IMR-90 (cell line): ENCODE measurements at regions not wholly inside any gene's neighbourhood (a gene's known extent, or its start where the extent isn't known, plus 50 kb on each side); places are given as distances from the start of the nearest gene placed in this dataset.

Experiments
- ATAC-seq: fragments of 200-7000 bp; cut with Tn5 transposase; 2 replicates; pipeline ENCODE4 v1.9.1; 2020; ENCODE audit warnings: low read depth, mild to moderate bottlenecking, moderate library complexity
- BruUV-seq: library from RNA; stranded (reverse); fragments of 400-500 nt; replicated peaks from 2 replicates; lab custom pipeline; 2021; lab: Mats Ljungman, UMichigan
- CTCF ChIA-PET: fragments of 300-600 bp; formaldehyde crosslinking; extraction: SDS; loops from one replicate; lab custom pipeline; 2021; ENCODE audit warnings: antibody characterized with exemption; lab: Yijun Ruan, JAX
- POLR2A ChIA-PET: fragments of 300-600 bp; sonication (Branson Sonifier 250); formaldehyde crosslinking; loops from one replicate; lab custom pipeline; 2022; ENCODE audit warnings: antibody characterized with exemption; ENCODE audit not compliant: unreplicated experiment; lab: Charles Lee
- DNase-seq: peaks from one replicate; pipeline ENCODE4 v3.0.0; 2013
- H2AFZ ChIP-seq: replicated peaks from 2 replicates; pipeline ENCODE3; 2013; ENCODE audit warnings: low read length, mild to moderate bottlenecking; ENCODE audit not compliant: poor library complexity
- H2AK5ac ChIP-seq: 2 replicates; pipeline ENCODE4 v1.6.1; 2013; ENCODE audit warnings: low read depth, low read length, inconsistent platforms
- H2AK9ac ChIP-seq: replicated peaks from 2 replicates; pipeline ENCODE3; 2013; ENCODE audit warnings: mild to moderate bottlenecking, low read depth, low read length, moderate library complexity; ENCODE audit not compliant: poor library complexity
- H2BK120ac ChIP-seq: 2 replicates; pipeline ENCODE4 v1.6.1; 2013; ENCODE audit warnings: low read depth, low read length, inconsistent platforms
- H2BK15ac ChIP-seq: 3 replicates; pipeline ENCODE4 v1.6.1; 2013; ENCODE audit warnings: low read depth, low read length, inconsistent platforms
- H2BK20ac ChIP-seq: 2 replicates; pipeline ENCODE4 v1.6.1; 2013; ENCODE audit warnings: low read depth, mild to moderate bottlenecking, inconsistent platforms, low read length, moderate library complexity
- H2BK5ac ChIP-seq: 2 replicates; pipeline ENCODE4 v1.6.1; 2013; ENCODE audit warnings: mild to moderate bottlenecking, low read depth, low read length, inconsistent platforms; ENCODE audit not compliant: poor library complexity, severe bottlenecking
- H3K14ac ChIP-seq: replicated peaks from 2 replicates; pipeline ENCODE4 v1.6.1; 2013; ENCODE audit warnings: low read depth, low read length, inconsistent platforms
- H3K18ac ChIP-seq: 2 replicates; pipeline ENCODE4 v1.6.1; 2013; ENCODE audit warnings: low read depth, low read length, control low read depth
- H3K23ac ChIP-seq: 2 replicates; pipeline ENCODE4 v1.6.1; 2013; ENCODE audit warnings: low read depth, low read length, inconsistent platforms
- H3K27ac ChIP-seq: 2 replicates; pipeline ENCODE4 v1.5.1; 2013; ENCODE audit warnings: mild to moderate bottlenecking, control low read depth, low read length; ENCODE audit not compliant: insufficient read depth
- H3K27me3 ChIP-seq: 2 replicates; pipeline ENCODE4 v1.6.1; 2013; ENCODE audit warnings: low read length; ENCODE audit not compliant: control insufficient read depth, insufficient read depth
- H3K36me3 ChIP-seq: 2 replicates; pipeline ENCODE4 v1.6.1; 2013; ENCODE audit warnings: low read length, mixed read lengths; ENCODE audit not compliant: control insufficient read depth, insufficient read depth
- H3K4ac ChIP-seq: 2 replicates; pipeline ENCODE4 v1.6.1; 2013; ENCODE audit warnings: low read depth, low read length, inconsistent platforms
- H3K4me1 ChIP-seq: 2 replicates; pipeline ENCODE4 v1.6.1; 2013; ENCODE audit warnings: low read length, mixed read lengths; ENCODE audit not compliant: control insufficient read depth, insufficient read depth
- H3K4me2 ChIP-seq: 2 replicates; pipeline ENCODE4 v1.6.1; 2013; ENCODE audit warnings: low read depth, mild to moderate bottlenecking, control low read depth, low read length, moderate library complexity
- H3K4me3 ChIP-seq: 2 replicates; pipeline ENCODE4 v1.5.1; 2013; ENCODE audit warnings: low read depth, mild to moderate bottlenecking, control low read depth, low read length, moderate library complexity; ENCODE audit not compliant: insufficient read depth
- H3K56ac ChIP-seq: 2 replicates; pipeline ENCODE4 v1.6.1; 2013; ENCODE audit warnings: low read length, inconsistent platforms; ENCODE audit not compliant: insufficient read depth; ENCODE audit errors: extremely low read depth
- H3K79me1 ChIP-seq, 2 experiments: 2 replicates each; pipeline ENCODE4 v1.6.1; 2013; ENCODE audit warnings: low read length in 2 of 2, inconsistent platforms in 1 of 2, low read depth in 1 of 2
- H3K9ac ChIP-seq: 2 replicates; pipeline ENCODE4 v1.6.1; 2013; ENCODE audit warnings: low read depth, low read length, control low read depth
- H3K9me1 ChIP-seq: 2 replicates; pipeline ENCODE4 v1.6.1; 2013; ENCODE audit warnings: low read length, inconsistent platforms; ENCODE audit not compliant: insufficient read depth
- H3K9me3 ChIP-seq: 2 replicates; pipeline ENCODE4 v1.6.1; 2013; ENCODE audit warnings: low read length; ENCODE audit not compliant: control insufficient read depth, insufficient read depth
- H4K20me1 ChIP-seq: 2 replicates; pipeline ENCODE4 v1.6.1; 2013; ENCODE audit warnings: low read length, inconsistent platforms; ENCODE audit not compliant: insufficient read depth
- H4K5ac ChIP-seq: 2 replicates; pipeline ENCODE4 v1.6.1; 2013; ENCODE audit warnings: mild to moderate bottlenecking, low read depth, low read length, control low read depth
- H4K8ac ChIP-seq, 2 experiments: 2 replicates each; pipeline ENCODE4 v1.6.1; 2013; ENCODE audit warnings: low read depth in 2 of 2, low read length in 2 of 2, control low read depth in 1 of 2, inconsistent platforms in 1 of 2
- H4K91ac ChIP-seq: 2 replicates; pipeline ENCODE4 v1.6.1; 2013; ENCODE audit warnings: low read depth, low read length, inconsistent platforms; ENCODE audit not compliant: insufficient read depth
- MAFK ChIP-seq: IDR thresholded peaks from 2 replicates; pipeline ENCODE4 v1.6.1; 2012; ENCODE audit warnings: low read depth, low read length, improper control_type of control experiment
- MXI1 ChIP-seq: IDR thresholded peaks from 2 replicates; pipeline ENCODE4 v1.6.1; 2012; ENCODE audit warnings: low read depth, mild to moderate bottlenecking, low read length, moderate library complexity, borderline replicate concordance
- NFE2L2 ChIP-seq: fragments of 150-350 bp; IDR thresholded peaks from 2 replicates; pipeline ENCODE4 v1.6.1; 2016; ENCODE audit warnings: low read depth, mild to moderate bottlenecking, low read length
- POLR2A ChIP-seq: IDR thresholded peaks from 2 replicates; pipeline ENCODE4 v1.6.1; 2012; ENCODE audit warnings: mild to moderate bottlenecking, low read depth, low read length
- RCOR1 ChIP-seq: IDR thresholded peaks from 2 replicates; pipeline ENCODE4 v1.6.1; 2012; ENCODE audit warnings: mild to moderate bottlenecking, low read length, improper control_type of control experiment; ENCODE audit not compliant: insufficient replicate concordance
- RFX5 ChIP-seq: IDR thresholded peaks from 2 replicates; pipeline ENCODE4 v1.8.0; 2012; ENCODE audit warnings: low read depth, mild to moderate bottlenecking, low read length, moderate library complexity
- SMC3 ChIP-seq: fragments of 150-350 bp; IDR thresholded peaks from 2 replicates; pipeline ENCODE4 v1.6.1; 2016; ENCODE audit warnings: low read depth, mild to moderate bottlenecking, antibody characterized with exemption, low read length, moderate library complexity
- WGBS, 2 experiments: methylation state at CpG; one replicate each; pipeline versions ENCODE4 v1.1.5 to v1.1.7; 2013; ENCODE audit warnings: missing lambda C conversion rate in 2 of 2; ENCODE audit not compliant: insufficient read length in 1 of 2; ENCODE audit errors: extremely low coverage in 2 of 2; 5-methylcytosine and 5-hydroxymethylcytosine counted together
- dilution Hi-C: fragments of 300-500 bp; cut with HindIII; formaldehyde crosslinking; loops from one replicate; pipeline ENCODE4 v1.14.3; 2018; ENCODE audit warnings: low sequenced_read_pairs; ENCODE audit not compliant: unreplicated experiment
- in situ Hi-C: fragments of 300-500 bp; cut with MboI; formaldehyde crosslinking; loops from 3 replicates; pipeline ENCODE4 v1.14.3; 2019; ENCODE audit warnings: low sequenced_read_pairs, inconsistent platforms, mixed read lengths
- intact Hi-C: fragments of 100-400 bp; cut with micrococcal nuclease; formaldehyde crosslinking; loops from 2 replicates; pipeline ENCODE4 v1.10.0; 2022
- TF ChIP-seq, protein P1 (sequence below): fragments of 150-350 bp; IDR thresholded peaks from 2 replicates; pipeline ENCODE4 v1.6.1; 2016; ENCODE audit warnings: low read depth, mild to moderate bottlenecking, low read length, moderate library complexity, borderline replicate concordance
- TF ChIP-seq, protein P2 (sequence below): fragments of 150-350 bp; IDR thresholded peaks from 2 replicates; pipeline ENCODE4 v1.6.1; 2017; ENCODE audit warnings: mild to moderate bottlenecking, antibody characterized with exemption, low read length, low read depth

DNA sequence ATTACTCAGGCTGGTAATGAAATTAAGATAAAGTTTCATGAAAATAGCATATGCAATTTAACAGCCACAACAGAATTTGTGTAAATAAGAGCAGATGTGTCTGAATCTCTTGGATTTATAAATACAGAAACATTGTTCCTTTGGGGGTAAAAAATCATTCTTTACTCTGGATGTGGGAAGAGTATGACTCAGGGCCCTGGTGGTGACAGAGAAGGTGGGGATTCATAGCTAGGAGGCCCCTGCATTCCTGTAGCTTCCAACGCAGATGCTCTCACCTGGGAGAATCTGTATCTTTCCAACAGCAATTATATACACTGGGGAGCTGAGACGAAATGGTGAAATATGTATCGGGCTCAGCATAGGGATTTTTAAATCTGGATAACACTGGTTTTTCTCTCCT lies 167.6 kb upstream of the CADPS start:
- BruUV-seq = no TSS peak
- no peak overlapping the region for H3K56ac ChIP-seq
- ATAC-seq (no peak), DNase-seq (no peak)
- no peak overlapping the region for H3K18ac ChIP-seq
- no peak overlapping the region for H2AK5ac ChIP-seq
- H3K4me2 ChIP-seq = no peak overlapping the region
- H3K27me3 ChIP-seq = no peaks in the 10 kb centered on the region
- no peak overlapping the region for H3K9ac ChIP-seq
- intact Hi-C loops = no loop called here
- H3K9me1 ChIP-seq = no peaks in the 10 kb centered on the region
- H3K4me3 ChIP-seq = no peak overlapping the region
- no peak overlapping the region for H4K5ac ChIP-seq
- H3K79me1 ChIP-seq = no peaks in the 10 kb centered on the region
- H3K14ac ChIP-seq = no peak overlapping the region
- no peak overlapping the region for H2BK5ac ChIP-seq
- no peak overlapping the region for H3K27ac ChIP-seq
- H4K91ac ChIP-seq = no peak overlapping the region
- in situ Hi-C loops = no loop called here
- H2AK9ac ChIP-seq = no peak overlapping the region
- POLR2A ChIA-PET = no interaction called here
- no peaks in the 10 kb centered on the region for H3K4me1 ChIP-seq
- CTCF ChIA-PET = no interaction called here
- H3K4ac ChIP-seq = no peak overlapping the region
- no CpG with 5 or more reads among the region's 3 CpGs for WGBS, 2 experiments
- 0 out of 2 replicates have a peak, but pooled peaks cover 2% of the 10 kb centered on the region for H3K9me3 ChIP-seq
- H3K23ac ChIP-seq = no peak overlapping the region
- no peak overlapping the region for H4K8ac ChIP-seq
- H2BK15ac ChIP-seq = no peak overlapping the region
- TF ChIP-seq POLR2A = no peak
- no peak for TF ChIP-seq MXI1
- no peak for TF ChIP-seq RFX5
- no peak for TF ChIP-seq MAFK
- TF ChIP-seq SMC3 = no peak
- TF ChIP-seq, protein P1, sequence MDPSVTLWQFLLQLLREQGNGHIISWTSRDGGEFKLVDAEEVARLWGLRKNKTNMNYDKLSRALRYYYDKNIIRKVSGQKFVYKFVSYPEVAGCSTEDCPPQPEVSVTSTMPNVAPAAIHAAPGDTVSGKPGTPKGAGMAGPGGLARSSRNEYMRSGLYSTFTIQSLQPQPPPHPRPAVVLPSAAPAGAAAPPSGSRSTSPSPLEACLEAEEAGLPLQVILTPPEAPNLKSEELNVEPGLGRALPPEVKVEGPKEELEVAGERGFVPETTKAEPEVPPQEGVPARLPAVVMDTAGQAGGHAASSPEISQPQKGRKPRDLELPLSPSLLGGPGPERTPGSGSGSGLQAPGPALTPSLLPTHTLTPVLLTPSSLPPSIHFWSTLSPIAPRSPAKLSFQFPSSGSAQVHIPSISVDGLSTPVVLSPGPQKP = no peak
- no peak for TF ChIP-seq NFE2L2
- TF ChIP-seq RCOR1 = no peak
- TF ChIP-seq, protein P2, sequence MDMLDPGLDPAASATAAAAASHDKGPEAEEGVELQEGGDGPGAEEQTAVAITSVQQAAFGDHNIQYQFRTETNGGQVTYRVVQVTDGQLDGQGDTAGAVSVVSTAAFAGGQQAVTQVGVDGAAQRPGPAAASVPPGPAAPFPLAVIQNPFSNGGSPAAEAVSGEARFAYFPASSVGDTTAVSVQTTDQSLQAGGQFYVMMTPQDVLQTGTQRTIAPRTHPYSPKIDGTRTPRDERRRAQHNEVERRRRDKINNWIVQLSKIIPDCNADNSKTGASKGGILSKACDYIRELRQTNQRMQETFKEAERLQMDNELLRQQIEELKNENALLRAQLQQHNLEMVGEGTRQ = no peak
- H3K36me3 ChIP-seq = no peaks in the 10 kb centered on the region
- H2BK20ac ChIP-seq = no peak overlapping the region
- H4K20me1 ChIP-seq = no peaks in the 10 kb centered on the region
- H2BK120ac ChIP-seq = no peak overlapping the region
- H2AFZ ChIP-seq = no peak overlapping the region
- dilution Hi-C loops = no loop called here
